Stimulated activated naive CD4-positive, alpha-beta T cell (primary cell): ENCODE measurements at regions not wholly inside any gene's neighbourhood (a gene's known extent, or its start where the extent isn't known, plus 50 kb on each side); places are given as distances from the start of the nearest gene placed in this dataset.
"Not testable (repeated sequence)": the region's sequence is repeated elsewhere in the genome, so short reads cannot be mapped to it uniquely, and the experiment has no call there.

Experiments used
- DNase-seq, 6 experiments: peaks; one replicate each; lab custom pipeline; 2025; lab: John Stamatoyannopoulos, UW

DNA sequence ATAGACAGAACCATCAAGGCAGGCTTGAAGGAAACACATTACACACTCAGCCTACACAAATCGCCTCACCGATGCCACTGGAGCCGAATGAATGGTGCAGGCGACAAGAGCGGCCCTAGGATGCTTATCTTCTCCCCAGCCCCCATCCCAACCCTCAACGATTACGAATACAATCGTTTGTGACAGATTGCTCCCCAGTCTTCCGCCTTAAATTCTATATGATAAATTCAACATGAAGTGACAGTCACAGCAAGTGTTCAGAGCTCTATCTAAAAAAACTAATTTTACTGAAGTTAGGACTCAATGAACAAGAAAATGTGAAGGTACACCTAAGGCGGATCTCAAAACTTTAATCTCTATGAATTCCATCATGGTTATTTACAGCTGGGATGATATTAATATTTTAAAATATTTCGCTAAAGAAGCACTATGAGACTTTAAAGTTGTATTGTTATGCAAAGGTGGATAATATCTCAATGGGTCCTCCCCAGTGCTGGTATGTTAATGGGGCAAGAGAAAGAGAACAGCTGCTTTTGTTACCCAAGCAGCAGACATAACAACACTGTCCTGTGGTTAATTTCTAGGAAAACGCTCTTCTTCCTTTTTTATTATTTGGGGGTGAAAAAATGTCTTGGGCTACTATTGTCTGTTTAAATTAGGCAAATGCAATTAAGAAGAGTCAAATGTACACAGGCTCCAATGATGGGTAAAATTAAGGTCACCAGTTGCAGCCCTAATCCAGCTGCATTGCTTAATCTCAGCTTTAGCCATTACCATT is 147.6 kb upstream of the NR2F2 start:
- DNase-seq, result no peak

DNA sequence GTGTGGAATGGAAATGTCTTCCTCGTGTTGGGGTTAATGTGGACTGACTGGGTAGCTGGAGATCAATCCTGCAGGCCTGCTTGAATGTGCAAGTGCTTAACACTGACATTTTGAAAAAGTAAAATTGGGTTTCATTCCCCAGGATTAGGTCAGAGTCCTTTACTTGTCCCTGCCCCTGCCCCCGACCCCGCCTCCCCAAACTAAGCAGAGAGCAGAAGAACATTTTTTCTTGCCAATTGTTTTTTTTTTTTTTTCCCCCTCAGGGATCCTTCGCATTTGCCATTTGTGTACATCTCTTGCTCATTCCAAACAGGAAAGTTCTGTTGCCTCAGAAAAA is 147.0 kb upstream of the NR2F2 start:
- no peak for DNase-seq

GRCh38 chr15:96183867-96184266 is 146.6 kb upstream of the NR2F2 start:
- no peak for DNase-seq

GRCh38 chr15:96184297-96184696 is 146.2 kb upstream of the NR2F2 start:
- DNase-seq, result no peak

DNA sequence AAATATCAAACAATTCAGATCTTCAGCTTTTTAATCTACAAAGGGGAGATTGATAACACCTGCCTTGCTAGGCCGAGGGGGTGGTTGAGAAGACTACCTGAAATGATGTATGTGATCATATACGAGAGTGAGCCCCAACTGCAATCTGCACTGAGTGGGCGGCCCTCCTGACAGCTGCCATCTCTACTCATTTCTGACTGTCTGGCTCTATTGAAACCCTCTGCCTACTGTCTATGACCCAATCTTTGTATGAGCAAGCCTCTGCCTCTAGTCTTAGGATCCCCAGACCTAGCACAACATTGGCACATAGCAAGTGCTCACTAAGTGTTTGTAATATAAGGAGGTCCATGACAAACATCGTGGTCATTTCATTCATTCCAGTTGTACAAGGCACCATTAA is 144.4 kb upstream of the NR2F2 start:
- no peak for DNase-seq

DNA sequence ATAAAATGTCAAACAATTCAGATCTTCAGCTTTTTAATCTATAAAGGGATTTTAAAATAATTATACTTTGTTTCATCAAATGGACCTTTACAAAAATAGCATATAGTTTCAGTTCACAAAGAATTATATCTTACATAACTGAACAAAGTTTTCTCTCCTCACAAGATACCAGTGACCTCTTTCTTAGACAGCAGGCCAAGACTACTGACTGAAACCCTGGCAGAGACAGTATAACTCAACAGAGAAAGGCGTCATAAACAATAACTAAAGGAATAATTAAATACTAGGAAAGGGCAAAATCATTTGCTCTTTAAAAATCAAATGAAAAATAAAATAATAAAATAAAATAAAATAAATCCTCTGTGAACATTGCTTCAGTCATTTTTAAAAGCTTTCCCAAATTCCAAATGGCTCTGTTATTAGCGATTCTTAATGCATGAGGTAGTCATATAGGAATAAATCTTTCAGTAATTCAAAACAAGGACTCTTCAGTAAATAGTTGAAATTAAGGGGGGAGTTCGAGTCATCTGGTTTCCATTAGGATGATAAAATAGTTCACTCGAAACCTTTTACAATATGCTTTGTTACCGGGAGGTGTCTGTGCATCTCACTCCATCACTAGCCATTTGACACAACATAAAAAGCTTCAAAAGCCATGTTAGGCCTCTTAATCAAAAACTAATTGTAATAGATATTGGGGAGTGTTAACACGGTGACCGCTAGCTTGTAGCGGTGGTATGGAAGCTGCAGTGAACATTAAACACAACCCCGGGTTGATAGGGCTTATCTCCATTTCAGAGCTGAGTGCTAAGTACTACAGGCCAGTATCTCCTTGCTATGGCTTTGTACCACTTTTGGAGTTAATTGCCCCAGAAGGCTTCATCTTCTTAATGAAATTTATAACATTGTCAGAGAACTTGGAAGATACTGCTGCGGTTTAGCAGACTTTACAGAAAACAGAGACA is 142.9 kb upstream of the NR2F2 start:
- DNase-seq, result no peak

- no peak for DNase-seq
Observed at GRCh38 chr15:96197721-96198120, 132.8 kb upstream of the NR2F2 start.

GRCh38 chr15:96199111-96199510 is 131.4 kb upstream of the NR2F2 start:
- DNase-seq, result no peak

GRCh38 chr15:96200357-96200967 is 130.0 kb upstream of the NR2F2 start:
- no peak for DNase-seq

DNA sequence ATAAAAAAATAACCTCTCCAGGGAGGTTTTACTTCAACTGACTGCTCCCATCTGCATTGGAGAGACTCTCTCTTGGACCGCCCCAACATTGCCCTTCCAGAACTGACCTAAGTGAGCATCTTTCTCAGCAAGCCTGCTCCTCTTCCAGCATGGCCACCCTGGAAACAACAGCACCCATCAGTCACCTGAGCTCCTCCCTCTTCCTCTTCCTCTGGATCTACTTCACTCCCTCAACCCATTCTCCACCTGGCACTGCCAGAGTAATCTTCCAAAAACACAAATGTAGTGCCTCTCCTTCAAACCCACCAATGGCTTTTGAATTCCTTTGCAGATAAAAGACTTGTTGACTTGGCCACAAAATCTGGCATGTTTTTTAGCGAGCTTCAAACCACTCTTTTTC is 128.8 kb upstream of the NR2F2 start:
- no peak for DNase-seq

- DNase-seq, result not testable (repeated sequence)
Observed at GRCh38 chr15:96205588-96205987, 124.9 kb upstream of the NR2F2 start.

GRCh38 chr15:96207377-96208006 is 123.0 kb upstream of the NR2F2 start:
- DNase-seq, result no peak

GRCh38 chr15:96209285-96209735 is 121.2 kb upstream of the NR2F2 start:
- no peak for DNase-seq

DNA sequence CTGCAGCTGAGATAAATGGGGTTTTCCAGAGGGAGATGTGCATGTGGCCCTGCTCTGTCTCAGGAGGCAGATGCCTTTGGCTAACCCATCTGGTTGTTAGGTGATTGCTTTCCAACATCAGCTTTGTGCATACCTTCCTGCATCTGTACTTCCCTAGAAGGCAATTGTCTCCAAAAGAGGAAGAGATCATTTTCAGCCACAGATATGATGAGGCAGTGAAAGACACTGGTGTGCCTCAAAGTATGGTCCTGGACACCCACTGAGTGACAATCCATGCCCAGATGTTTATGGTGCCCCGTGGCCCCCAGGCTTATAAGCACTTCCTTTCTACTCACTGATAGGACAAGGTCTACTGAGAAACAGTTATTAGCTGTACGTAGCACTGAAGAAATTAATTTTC is 117.5 kb upstream of the NR2F2 start:
- no peak for DNase-seq

DNA sequence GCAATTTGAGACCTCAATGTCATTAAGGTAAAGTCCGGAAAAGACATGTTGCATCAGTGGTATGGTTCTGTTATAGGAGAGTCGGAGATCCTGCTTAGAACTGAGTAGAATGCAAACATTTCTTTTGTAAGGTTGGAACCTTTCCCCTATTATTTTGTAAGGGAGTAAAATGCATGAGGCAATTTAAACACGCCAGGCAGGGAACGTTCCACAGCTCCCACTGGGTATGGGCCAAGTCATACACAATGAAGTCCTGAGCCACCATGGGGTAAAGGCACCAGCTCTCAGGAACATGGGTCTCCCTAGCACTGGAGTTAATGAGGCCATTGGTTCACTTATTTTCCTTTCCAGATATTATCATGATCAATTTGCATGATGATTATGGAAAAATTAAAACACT is 116.6 kb upstream of the NR2F2 start:
- DNase-seq, result no peak

DNA sequence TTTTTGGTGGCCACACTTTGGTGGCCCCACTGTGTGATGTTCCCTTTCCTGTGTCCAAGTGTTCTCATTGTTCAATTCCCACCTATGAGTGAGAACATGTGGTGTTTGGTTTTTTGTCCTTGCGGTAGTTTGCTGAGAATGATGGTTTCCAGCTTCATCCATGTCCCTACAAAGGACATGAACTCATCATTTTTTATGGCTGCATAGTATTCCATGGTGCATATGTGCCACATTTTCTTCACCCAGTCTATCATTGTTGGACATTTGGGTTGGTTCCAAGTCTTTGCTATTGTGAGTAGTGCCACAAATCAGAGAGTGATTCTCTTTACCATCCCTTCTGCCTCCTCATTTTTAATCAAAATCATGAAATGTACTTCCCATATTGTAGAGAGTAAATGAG is 114.0 kb upstream of the NR2F2 start:
- not testable (repeated sequence) for DNase-seq

DNA sequence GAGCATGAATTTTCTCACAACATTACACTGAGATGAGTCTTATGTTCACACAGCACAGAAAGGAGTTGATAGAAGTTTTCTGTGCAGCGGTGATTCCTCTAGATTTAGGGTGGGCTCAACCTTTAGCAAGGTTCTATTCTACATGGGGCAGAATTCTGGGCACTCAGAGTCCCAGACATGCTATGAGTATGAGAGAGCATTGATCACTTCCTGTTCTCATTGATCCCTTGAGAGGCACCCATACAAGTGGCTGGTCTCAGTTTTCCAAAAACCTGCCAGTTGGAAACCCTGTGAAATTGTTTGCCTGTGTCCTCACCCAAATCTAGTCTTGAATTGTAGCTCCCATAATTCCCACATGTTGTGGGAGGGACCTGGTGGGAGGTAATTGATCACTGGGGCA is 112.5 kb upstream of the NR2F2 start:
- DNase-seq, result no peak

DNA sequence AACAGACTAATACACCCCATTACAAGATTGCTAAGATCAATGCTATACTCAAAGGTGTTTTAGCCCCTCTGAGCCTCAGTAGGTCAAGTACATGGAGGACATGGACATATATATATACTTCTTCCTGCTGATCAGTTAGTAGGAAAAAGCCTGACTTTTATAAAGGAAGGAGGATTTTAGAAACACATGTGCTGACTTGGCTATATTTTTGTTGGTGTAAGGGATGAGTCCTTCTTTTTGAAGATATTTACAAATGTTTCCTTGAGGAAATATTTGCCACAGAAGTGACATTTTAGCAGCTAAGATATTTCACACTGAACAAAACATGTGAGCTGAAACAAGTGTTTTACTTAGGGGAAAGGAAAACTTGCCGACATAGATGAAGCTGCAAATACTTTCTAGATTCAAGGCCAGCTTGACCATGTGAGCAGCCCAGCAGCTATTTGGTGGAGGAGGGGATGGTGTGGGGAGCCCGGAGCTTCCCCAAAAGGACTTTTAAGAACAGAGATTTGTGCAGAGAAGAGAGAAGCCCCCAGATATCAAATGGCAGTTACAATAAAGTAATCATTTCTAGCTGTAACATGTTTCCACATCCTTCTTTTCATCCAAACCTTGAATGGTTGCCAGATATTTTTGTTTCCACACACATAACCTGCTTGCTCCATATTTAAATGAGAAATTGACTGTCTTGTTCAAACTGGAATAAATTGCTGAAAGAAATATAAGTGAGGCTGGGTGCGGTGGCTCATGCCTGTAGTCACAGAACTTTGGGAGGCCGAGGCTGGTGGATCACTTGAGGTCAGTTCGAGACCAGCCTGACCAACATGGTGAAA is 111.7 kb upstream of the NR2F2 start:
- DNase-seq, result no peak

DNA sequence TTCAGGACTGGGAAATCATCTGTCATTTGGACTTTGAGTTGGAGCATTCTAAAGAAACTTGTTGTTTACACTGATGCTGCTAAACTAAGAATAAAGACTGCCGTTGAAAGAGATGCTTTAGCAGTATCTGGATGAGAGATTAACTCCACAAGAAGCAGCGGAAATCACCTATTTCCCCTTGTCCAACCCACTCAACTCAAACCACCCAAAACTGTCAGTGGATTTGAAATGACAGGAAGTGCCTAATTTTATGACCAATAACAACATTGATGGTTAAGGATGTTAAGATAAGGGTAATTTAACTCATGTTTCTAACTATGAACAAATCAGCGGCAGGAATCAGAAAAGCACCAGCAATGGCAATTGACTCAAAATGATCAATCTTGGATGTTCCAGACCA is 110.8 kb upstream of the NR2F2 start:
- DNase-seq, result no peak

GRCh38 chr15:96220657-96221056 is 109.8 kb upstream of the NR2F2 start:
- no peak for DNase-seq

DNA sequence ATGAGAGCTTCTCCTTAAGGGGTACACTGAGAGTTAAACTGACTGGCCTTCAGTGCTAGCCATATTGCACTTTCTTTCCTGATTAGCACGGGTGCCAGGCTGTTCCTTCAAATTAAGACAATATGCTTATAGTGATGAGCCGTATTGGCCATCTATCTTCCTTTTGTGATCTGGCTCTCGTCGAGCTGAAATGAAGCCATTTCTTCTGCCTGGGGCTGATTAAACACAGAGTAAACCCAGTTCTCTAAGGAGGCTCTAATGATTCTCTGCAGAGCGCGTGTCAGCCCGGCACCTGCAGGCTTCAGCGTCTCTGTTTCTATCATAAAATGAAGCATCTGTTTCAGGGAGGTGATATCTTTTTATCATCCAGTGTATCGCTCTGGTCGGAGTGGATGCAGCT is 107.5 kb upstream of the NR2F2 start:
- DNase-seq, result no peak
